Liver (tissue), 8 donors: ENCODE measurements at regions not wholly inside any gene's neighbourhood (a gene's known extent, or its start where the extent isn't known, plus 50 kb on each side); places are given as distances from the start of the nearest gene placed in this dataset.

Experiments used
- DNase-seq: peaks from one replicate; pipeline ENCODE4 v3.0.0-alpha.2; 2017; ENCODE audit warnings: low spot score
- H3K27ac ChIP-seq, 2 donors: one replicate each; pipeline ENCODE4 v1.7.0; 2013; ENCODE audit warnings: inconsistent platforms in 2 of 2, low read length in 2 of 2, control low read depth in 1 of 2, low read depth in 1 of 2, mild to moderate bottlenecking in 1 of 2
- H3K27me3 ChIP-seq, 4 donors: one replicate each; pipeline versions ENCODE4 v1.6.1 to v1.7.0; 2013; ENCODE audit warnings: low read length in 3 of 4, inconsistent platforms in 1 of 4, mild to moderate bottlenecking in 1 of 4, moderate library complexity in 1 of 4; ENCODE audit not compliant: control insufficient read depth in 4 of 4, insufficient read depth in 4 of 4
- H3K36me3 ChIP-seq, 4 donors: one replicate each; pipeline versions ENCODE4 v1.6.1 to v1.7.0; 2013; ENCODE audit warnings: low read length in 3 of 4, mild to moderate bottlenecking in 3 of 4, low read depth in 1 of 4, moderate library complexity in 1 of 4; ENCODE audit not compliant: control insufficient read depth in 4 of 4, insufficient read depth in 3 of 4
- H3K4me1 ChIP-seq, 4 donors: one replicate each; pipeline versions ENCODE4 v1.6.1 to v1.7.0; 2013; ENCODE audit warnings: low read length in 3 of 4, mild to moderate bottlenecking in 3 of 4, moderate library complexity in 1 of 4; ENCODE audit not compliant: control insufficient read depth in 4 of 4, insufficient read depth in 4 of 4
- H3K4me3 ChIP-seq, 3 donors: one replicate each; pipeline versions ENCODE4 v1.6.1 to v1.7.0; 2013; ENCODE audit warnings: low read length in 3 of 3, control low read depth in 1 of 3, low read depth in 1 of 3, mild to moderate bottlenecking in 1 of 3
- H3K9ac ChIP-seq, 2 donors: one replicate each; pipeline ENCODE4 v1.7.0; 2013; ENCODE audit warnings: low read length in 2 of 2, mild to moderate bottlenecking in 2 of 2, moderate library complexity in 2 of 2, control low read depth in 1 of 2, low read depth in 1 of 2
- H3K9me3 ChIP-seq, 4 donors: one replicate each; pipeline versions ENCODE4 v1.6.1 to v1.7.0; 2013; ENCODE audit warnings: low read length in 3 of 4; ENCODE audit not compliant: control insufficient read depth in 4 of 4
- FOXA1 ChIP-seq: IDR thresholded peaks from 2 replicates; pipeline ENCODE4 v1.6.1; 2016; ENCODE audit warnings: antibody characterized with exemption
- FOXA2 ChIP-seq: IDR thresholded peaks from 2 replicates; pipeline ENCODE4 v1.6.1; 2016; ENCODE audit warnings: antibody characterized with exemption
- HNF4A ChIP-seq, 2 donors: conservative IDR thresholded peaks; 2 replicates each; pipeline ENCODE4 v1.6.1; 2016; ENCODE audit warnings: antibody characterized with exemption in 2 of 2, mild to moderate bottlenecking in 2 of 2
- HNF4G ChIP-seq: IDR thresholded peaks from 2 replicates; pipeline ENCODE4 v1.6.1; 2016; ENCODE audit warnings: antibody characterized with exemption
- JUND ChIP-seq, 2 donors: IDR thresholded peaks; 2 replicates each; pipeline ENCODE4 v1.6.1; 2016; ENCODE audit warnings: antibody characterized with exemption in 2 of 2
- NR2F2 ChIP-seq: IDR thresholded peaks from 2 replicates; pipeline ENCODE4 v1.6.1; 2016; ENCODE audit warnings: antibody characterized with exemption
- RAD21 ChIP-seq, 2 donors: IDR thresholded peaks; 2 replicates each; pipeline ENCODE4 v1.6.1; 2016; ENCODE audit warnings: antibody characterized with exemption in 2 of 2, mild to moderate bottlenecking in 2 of 2
- RXRA ChIP-seq, 2 donors: IDR thresholded peaks; 2 replicates each; pipeline ENCODE4 v1.6.1; 2017 to 2018; ENCODE audit warnings: antibody characterized with exemption in 2 of 2, mild to moderate bottlenecking in 1 of 2
- SP1 ChIP-seq: IDR thresholded peaks from 2 replicates; pipeline ENCODE4 v1.6.1; 2018; ENCODE audit warnings: antibody characterized with exemption, mild to moderate bottlenecking
- TAF1 ChIP-seq: conservative IDR thresholded peaks from 2 replicates; pipeline ENCODE4 v1.6.1; 2016; ENCODE audit warnings: antibody characterized with exemption, mild to moderate bottlenecking
- YY1 ChIP-seq: IDR thresholded peaks from 2 replicates; pipeline ENCODE4 v1.6.1; 2016; ENCODE audit warnings: antibody characterized with exemption, mild to moderate bottlenecking
- WGBS: extraction: QIAGEN DNeasy Blood & Tissue Kit; methylation state at CpG from one replicate; pipeline ENCODE4 v1.1.7; 2013; 5-methylcytosine and 5-hydroxymethylcytosine counted together
- TF ChIP-seq, protein P1 (sequence below): IDR thresholded peaks from 2 replicates; pipeline ENCODE4 v1.6.1; 2016; ENCODE audit warnings: antibody characterized with exemption
- TF ChIP-seq, protein P2 (sequence below): IDR thresholded peaks from 2 replicates; pipeline ENCODE4 v1.6.1; 2016; ENCODE audit warnings: antibody characterized with exemption, mild to moderate bottlenecking
- TF ChIP-seq, protein P3 (sequence below): fragments of 150-350 bp; IDR thresholded peaks from 2 replicates; pipeline ENCODE4 v1.5.1; 2017; ENCODE audit warnings: improper control_type of control experiment, low read depth, low read length; ENCODE audit not compliant: missing input control
- donor health status: healthy.
- donor health status: healthy.
- donor health status: healthy.
- donor health status: healthy.
- donor health status: healthy.

GRCh38 chr7:24050991-24051560 lies 232.9 kb upstream of the NPY start:
- no peak for DNase-seq
- WGBS = 77% methylated on average over 7 of the region's 7 CpGs
- Histone ChIP-seq H3K4me3 (no peak overlapping the region), H3K36me3 (no peaks in the 10 kb centered on the region), H3K27ac (no peak overlapping the region), H3K9me3 (no peaks in the 10 kb centered on the region), H3K4me1 (no peaks in the 10 kb centered on the region), H3K9ac (no peak overlapping the region), H3K27me3 (peaks cover 0 to 5% (median 0%) of the 10 kb centered on the region in 4 donors)
- no peak for TF ChIP-seq FOXA1
- TF ChIP-seq YY1 = no peak
- no peak for TF ChIP-seq TAF1
- TF ChIP-seq HNF4G = no peak
- TF ChIP-seq JUND (IDR thresholded peaks at IDR 0.05) = no peak
- no peak for TF ChIP-seq HNF4A (conservative IDR thresholded peaks at IDR 0.05)
- TF ChIP-seq SP1 = no peak
- TF ChIP-seq, protein P1, sequence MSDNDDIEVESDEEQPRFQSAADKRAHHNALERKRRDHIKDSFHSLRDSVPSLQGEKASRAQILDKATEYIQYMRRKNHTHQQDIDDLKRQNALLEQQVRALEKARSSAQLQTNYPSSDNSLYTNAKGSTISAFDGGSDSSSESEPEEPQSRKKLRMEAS = no peak

GRCh38 chr7:24051651-24052050 lies 232.3 kb upstream of the NPY start:
- no peak for DNase-seq
- no peak overlapping the region for H3K4me3 ChIP-seq
- H3K4me1 ChIP-seq = no peaks in the 10 kb centered on the region
- TF ChIP-seq NR2F2 = no peak
- WGBS = 93% methylated on average over 5 of the region's 5 CpGs
- no peaks in the 10 kb centered on the region for H3K36me3 ChIP-seq
- H3K27ac ChIP-seq = no peak overlapping the region
- no peak overlapping the region for H3K9ac ChIP-seq
- no peaks in the 10 kb centered on the region for H3K9me3 ChIP-seq
- H3K27me3 ChIP-seq = peaks cover 0 to 6% (median 0%) of the 10 kb centered on the region in 4 donors

- Histone ChIP-seq H3K36me3 (no peaks in the 10 kb centered on the region), H3K4me1 (no peaks in the 10 kb centered on the region), H3K9me3 (no peaks in the 10 kb centered on the region), H3K27ac (no peak overlapping the region), H3K27me3 (peaks cover 0 to 8% (median 0%) of the 10 kb centered on the region in 4 donors), H3K4me3 (no peak overlapping the region), H3K9ac (no peak overlapping the region)
- TF ChIP-seq, protein P1 = no peak
- TF ChIP-seq FOXA2 = no peak
- no peak for DNase-seq
- 67% methylated on average over 6 of the region's 6 CpGs for WGBS
Measured at GRCh38 chr7:24052572-24053260, 231.3 kb upstream of the NPY start.

DNA sequence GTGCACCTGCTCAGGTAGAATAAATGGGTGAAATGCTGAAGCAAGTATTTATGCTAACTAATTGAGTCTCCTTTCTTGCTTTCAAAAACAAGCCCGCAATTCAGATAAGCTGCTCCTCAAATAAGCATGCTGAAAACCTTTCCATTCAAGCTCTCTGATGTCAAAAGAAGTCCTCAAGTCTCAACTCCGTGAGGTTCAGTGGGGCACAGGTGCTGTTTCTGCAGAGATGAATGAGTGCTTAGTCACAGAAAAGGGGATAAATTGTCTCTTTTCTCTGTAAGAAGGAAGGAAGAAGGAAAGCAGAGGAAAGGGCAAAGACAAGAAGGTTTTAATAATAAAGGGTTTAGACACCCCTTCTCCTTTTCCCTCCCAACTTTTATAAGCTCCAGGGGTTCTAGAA lies 229.8 kb upstream of the NPY start:
- 42% methylated on average over 2 of the region's 2 CpGs for WGBS
- no peak for DNase-seq
- H3K4me1 ChIP-seq = no peaks in the 10 kb centered on the region
- TF ChIP-seq SP1 (no peak), JUND (IDR thresholded peaks at IDR 0.05) (no peak), RAD21 (IDR thresholded peaks at IDR 0.05) (no peak), NR2F2 (no peak), HNF4A (conservative IDR thresholded peaks at IDR 0.05) (no peak), RXRA (IDR thresholded peaks at IDR 0.05) (no peak), HNF4G (no peak)
- TF ChIP-seq, protein P2, sequence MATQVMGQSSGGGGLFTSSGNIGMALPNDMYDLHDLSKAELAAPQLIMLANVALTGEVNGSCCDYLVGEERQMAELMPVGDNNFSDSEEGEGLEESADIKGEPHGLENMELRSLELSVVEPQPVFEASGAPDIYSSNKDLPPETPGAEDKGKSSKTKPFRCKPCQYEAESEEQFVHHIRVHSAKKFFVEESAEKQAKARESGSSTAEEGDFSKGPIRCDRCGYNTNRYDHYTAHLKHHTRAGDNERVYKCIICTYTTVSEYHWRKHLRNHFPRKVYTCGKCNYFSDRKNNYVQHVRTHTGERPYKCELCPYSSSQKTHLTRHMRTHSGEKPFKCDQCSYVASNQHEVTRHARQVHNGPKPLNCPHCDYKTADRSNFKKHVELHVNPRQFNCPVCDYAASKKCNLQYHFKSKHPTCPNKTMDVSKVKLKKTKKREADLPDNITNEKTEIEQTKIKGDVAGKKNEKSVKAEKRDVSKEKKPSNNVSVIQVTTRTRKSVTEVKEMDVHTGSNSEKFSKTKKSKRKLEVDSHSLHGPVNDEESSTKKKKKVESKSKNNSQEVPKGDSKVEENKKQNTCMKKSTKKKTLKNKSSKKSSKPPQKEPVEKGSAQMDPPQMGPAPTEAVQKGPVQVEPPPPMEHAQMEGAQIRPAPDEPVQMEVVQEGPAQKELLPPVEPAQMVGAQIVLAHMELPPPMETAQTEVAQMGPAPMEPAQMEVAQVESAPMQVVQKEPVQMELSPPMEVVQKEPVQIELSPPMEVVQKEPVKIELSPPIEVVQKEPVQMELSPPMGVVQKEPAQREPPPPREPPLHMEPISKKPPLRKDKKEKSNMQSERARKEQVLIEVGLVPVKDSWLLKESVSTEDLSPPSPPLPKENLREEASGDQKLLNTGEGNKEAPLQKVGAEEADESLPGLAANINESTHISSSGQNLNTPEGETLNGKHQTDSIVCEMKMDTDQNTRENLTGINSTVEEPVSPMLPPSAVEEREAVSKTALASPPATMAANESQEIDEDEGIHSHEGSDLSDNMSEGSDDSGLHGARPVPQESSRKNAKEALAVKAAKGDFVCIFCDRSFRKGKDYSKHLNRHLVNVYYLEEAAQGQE = no peak
- TF ChIP-seq, protein P3, sequence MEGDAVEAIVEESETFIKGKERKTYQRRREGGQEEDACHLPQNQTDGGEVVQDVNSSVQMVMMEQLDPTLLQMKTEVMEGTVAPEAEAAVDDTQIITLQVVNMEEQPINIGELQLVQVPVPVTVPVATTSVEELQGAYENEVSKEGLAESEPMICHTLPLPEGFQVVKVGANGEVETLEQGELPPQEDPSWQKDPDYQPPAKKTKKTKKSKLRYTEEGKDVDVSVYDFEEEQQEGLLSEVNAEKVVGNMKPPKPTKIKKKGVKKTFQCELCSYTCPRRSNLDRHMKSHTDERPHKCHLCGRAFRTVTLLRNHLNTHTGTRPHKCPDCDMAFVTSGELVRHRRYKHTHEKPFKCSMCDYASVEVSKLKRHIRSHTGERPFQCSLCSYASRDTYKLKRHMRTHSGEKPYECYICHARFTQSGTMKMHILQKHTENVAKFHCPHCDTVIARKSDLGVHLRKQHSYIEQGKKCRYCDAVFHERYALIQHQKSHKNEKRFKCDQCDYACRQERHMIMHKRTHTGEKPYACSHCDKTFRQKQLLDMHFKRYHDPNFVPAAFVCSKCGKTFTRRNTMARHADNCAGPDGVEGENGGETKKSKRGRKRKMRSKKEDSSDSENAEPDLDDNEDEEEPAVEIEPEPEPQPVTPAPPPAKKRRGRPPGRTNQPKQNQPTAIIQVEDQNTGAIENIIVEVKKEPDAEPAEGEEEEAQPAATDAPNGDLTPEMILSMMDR = no peak
- TF ChIP-seq, protein P1 = no peak
- H3K9ac ChIP-seq = no peak overlapping the region
- H3K27me3 ChIP-seq = peaks cover 0 to 8% (median 0%) of the 10 kb centered on the region in 4 donors
- H3K36me3 ChIP-seq = no peaks in the 10 kb centered on the region
- H3K27ac ChIP-seq = no peak overlapping the region
- no peaks in the 10 kb centered on the region for H3K9me3 ChIP-seq
- no peak overlapping the region for H3K4me3 ChIP-seq
